Epithelial cell of proximal tubule (primary cell): ENCODE measurements at regions not wholly inside any gene's neighbourhood (a gene's known extent, or its start where the extent isn't known, plus 50 kb on each side); places are given as distances from the start of the nearest gene placed in this dataset.

Experiments used
- DNase-seq: peaks from one replicate; pipeline ENCODE4 v3.0.0-alpha.2; 2011; ENCODE audit warnings: low read depth
- H3K4me3 ChIP-seq: 2 replicates; pipeline ENCODE4 v1.5.1; 2011; ENCODE audit warnings: low read depth, mild to moderate bottlenecking, low read length
- TF ChIP-seq, protein P1 (sequence below): conservative IDR thresholded peaks from 2 replicates; pipeline ENCODE4 v1.5.1; 2012; ENCODE audit warnings: low read depth, mild to moderate bottlenecking, low read length

DNA sequence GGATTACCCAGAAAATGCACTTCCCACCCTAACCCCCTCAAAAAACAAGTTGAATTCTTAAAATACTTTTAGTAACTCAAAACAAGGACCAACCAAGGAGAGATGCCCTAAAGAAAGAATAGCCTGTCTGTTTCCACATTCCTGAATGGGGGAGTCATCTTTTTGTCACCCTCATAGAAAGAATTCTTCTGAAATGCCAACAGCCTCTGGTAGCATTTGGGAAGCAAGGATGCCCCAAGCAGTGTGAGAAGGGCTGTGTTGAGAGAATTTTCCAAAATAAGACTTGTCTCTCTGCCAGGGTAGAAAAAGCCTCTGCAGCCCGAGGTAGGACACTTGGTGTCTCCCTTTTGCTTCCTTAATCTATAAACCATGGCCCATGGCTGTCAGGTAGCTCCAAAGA, 173.1 kb upstream of the VCX3A start:
- H3K4me3 ChIP-seq = no peak overlapping the region
- TF ChIP-seq, protein P1, sequence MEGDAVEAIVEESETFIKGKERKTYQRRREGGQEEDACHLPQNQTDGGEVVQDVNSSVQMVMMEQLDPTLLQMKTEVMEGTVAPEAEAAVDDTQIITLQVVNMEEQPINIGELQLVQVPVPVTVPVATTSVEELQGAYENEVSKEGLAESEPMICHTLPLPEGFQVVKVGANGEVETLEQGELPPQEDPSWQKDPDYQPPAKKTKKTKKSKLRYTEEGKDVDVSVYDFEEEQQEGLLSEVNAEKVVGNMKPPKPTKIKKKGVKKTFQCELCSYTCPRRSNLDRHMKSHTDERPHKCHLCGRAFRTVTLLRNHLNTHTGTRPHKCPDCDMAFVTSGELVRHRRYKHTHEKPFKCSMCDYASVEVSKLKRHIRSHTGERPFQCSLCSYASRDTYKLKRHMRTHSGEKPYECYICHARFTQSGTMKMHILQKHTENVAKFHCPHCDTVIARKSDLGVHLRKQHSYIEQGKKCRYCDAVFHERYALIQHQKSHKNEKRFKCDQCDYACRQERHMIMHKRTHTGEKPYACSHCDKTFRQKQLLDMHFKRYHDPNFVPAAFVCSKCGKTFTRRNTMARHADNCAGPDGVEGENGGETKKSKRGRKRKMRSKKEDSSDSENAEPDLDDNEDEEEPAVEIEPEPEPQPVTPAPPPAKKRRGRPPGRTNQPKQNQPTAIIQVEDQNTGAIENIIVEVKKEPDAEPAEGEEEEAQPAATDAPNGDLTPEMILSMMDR = no peak
- DNase-seq = no peak

DNA sequence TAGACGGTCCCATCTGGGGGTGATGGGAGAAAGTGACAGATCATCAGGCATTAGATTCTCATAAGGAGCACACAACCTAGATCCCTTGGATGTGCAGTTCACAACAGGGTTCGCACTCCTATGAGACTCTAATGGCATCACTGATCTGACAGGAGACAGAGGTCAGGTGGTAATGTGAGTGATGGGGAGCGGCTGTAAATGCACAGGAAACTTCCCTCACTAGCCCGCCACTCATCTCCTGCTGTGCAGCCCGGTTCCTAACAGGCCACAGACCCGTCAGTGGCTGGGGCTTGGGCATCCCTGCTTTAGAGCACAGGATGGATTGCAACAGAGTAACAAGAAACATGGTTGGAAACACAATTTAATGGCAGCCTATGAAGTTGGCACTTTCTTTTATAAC, 172.6 kb upstream of the VCX3A start:
- H3K4me3 ChIP-seq = no peak overlapping the region
- DNase-seq = no peak
- TF ChIP-seq, protein P1 = no peak

DNA sequence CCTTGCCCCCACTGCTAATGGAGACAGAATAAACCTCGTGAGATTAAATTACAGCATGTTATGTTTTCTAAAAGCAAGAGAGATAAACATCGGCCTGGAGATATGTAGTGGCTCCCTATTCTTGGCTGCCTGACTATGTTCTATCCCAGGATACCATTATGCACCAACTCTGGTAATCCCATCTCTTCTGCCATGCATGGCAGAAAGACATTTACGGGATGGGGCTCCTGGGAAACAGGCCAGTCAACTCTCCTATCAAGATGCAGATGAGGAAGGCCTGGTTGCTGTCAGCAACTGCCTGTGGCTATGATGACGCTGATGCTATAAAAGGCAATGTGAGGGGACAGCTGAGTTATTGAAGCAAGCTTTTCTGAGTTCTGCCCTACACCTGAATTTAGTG, 166.2 kb upstream of the VCX3A start:
- DNase-seq = no peak
- H3K4me3 ChIP-seq = no peak overlapping the region
- TF ChIP-seq, protein P1 = no peak

- DNase-seq = no peak
- TF ChIP-seq, protein P1 = no peak
- no peak overlapping the region for H3K4me3 ChIP-seq
Observed at GRCh38 chrX:6695717-6696116, 160.8 kb upstream of the VCX3A start.

DNA sequence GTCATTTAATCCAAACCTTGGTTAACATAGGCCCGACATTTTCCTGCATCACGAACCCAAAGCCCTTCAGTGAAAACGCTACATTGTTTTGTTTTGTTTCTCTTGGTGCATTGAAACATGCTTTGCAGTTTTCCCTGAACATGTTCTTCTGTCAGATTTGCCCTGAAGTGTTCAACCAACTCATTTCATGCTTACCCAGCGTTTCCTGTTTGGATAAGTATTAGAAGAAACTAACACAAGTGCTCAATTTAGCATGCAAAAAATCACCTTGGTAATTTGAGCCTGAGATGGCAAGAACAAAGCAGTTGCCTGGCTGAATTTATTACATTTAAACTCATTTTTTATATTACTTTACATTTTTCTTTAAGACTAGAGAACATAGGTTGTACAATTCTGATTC, 160.1 kb upstream of the VCX3A start:
- no peak for DNase-seq
- TF ChIP-seq, protein P1 = no peak
- H3K4me3 ChIP-seq = no peak overlapping the region

- TF ChIP-seq, protein P1 = no peak
- no peak overlapping the region for H3K4me3 ChIP-seq
- DNase-seq = no peak
Observed at GRCh38 chrX:6694221-6694620, 159.3 kb upstream of the VCX3A start.

- DNase-seq = no peak
- TF ChIP-seq, protein P1 = no peak
- H3K4me3 ChIP-seq = no peak overlapping the region
Observed at GRCh38 chrX:6693051-6693450, 158.1 kb upstream of the VCX3A start.
